ACHN (cell line): ENCODE measurements at regions not wholly inside any gene's neighbourhood (a gene's known extent, or its start where the extent isn't known, plus 50 kb on each side); places are given as distances from the start of the nearest gene placed in this dataset.
A peak's percentile ranks its signal among the peaks of the same experiment; 100 is the strongest.

ENCODE experiments used
- DNase-seq: peaks from one replicate; pipeline ENCODE4 v3.0.0-alpha.2; 2015
- in situ Hi-C: cut with HindIII; loops from 2 replicates; pipeline ENCODE4 v1.10.0; 2017; ENCODE audit warnings: low sequenced_read_pairs, low pct_ligation_motif_present, low pct_unique_long_range_greater_than_20kb

DNA sequence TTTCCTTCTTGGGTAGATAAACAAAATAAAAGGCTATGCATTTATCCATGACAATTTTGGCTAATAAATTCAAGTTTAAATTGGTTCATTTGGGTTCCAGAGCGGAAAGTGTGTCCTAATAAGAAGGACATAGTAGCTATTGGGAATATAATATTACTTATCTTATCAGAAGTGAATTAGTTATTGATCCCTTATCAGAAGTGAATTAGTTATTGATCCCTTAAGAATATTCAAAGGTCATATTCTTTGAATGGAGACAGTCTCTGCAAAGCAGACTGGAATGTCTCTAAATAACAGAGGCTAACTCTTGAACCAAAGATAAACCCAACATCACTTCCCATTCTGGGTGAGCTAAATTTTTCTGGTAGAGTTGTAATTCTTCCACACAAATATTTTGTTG is 290.7 kb upstream of the BCHE start:
- in situ Hi-C loops: no loop called here
- no peak for DNase-seq

GRCh38 chr3:166125179-166125578 is 288.0 kb upstream of the BCHE start:
- in situ Hi-C loops: no loop called here
- DNase-seq: no peak

GRCh38 chr3:166123576-166123975 is 286.4 kb upstream of the BCHE start:
- peak; percentile 30 for DNase-seq
- in situ Hi-C loops: no loop called here

- in situ Hi-C loops: no loop called here
- no peak for DNase-seq
Measured at GRCh38 chr3:166123088-166123487, 285.9 kb upstream of the BCHE start.

- DNase-seq: no peak
- in situ Hi-C loops: no loop called here
Measured at GRCh38 chr3:166118049-166118448, 280.8 kb upstream of the BCHE start.

DNA sequence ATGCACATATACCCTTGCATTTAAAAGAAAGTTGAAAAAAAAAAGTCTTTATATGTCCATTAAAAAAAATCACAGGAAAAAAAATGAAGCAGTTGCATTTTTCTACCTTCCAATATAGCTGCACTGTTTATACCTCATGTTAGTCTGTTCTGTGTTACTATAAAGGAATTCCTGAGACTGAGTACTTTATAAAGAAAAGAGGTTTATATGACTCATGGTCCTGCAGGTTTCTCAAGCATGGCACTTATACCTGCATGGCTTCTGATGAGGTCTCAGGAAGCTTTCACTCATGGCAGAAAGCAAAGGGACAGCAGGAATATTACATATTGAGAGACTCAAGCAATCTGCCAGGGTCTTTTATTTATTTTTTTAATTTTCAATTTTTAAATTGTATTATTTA is 277.2 kb upstream of the BCHE start:
- DNase-seq: no peak
- in situ Hi-C loops: no loop called here

- in situ Hi-C loops: no loop called here
Measured at GRCh38 chr3:166111562-166111961, 274.3 kb upstream of the BCHE start.

DNA sequence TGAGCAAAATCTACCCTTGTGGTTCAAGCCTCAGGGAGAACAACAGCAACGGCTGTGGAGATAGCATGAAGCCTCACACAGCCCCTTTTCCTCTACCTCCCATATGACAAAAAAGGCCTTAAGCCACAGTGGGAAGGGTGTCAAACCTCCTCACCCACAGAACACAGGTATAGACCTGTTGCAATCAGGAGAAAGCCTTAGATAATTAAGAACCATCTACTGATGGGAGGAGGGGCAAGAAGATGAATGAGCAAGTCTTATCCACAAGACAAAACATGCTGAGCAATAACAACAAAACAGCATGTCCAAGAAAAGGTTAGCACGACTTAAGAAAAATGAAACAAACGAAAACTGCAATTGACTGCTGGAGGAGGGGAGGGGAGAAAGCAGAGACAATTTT is 272.9 kb upstream of the BCHE start:
- in situ Hi-C loops: no loop called here
- no peak for DNase-seq

More at GRCh38 chr3:166111562-166111961, 274.3 kb upstream of the BCHE start:
- no peak for DNase-seq

GRCh38 chr3:166104938-166105337 is 267.7 kb upstream of the BCHE start:
- DNase-seq: no peak
- in situ Hi-C loops: no loop called here

DNA sequence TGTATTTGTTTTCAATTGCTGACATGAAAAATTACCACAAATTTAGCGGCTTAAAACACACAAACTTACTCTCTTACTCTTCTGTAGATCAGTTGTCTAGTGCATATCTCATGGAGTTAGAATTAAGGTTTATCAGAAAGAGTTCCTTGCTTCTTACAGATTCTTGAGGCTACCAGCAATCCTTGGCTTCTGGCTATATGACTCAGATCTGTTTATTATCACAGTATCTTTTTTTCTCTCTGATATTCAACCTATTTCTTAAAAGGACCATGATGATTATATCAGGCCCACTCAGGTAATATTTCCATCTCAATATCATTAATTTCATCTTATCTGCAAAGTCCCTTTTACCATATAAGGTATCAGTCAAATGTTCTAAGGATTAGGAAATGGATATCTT is 263.5 kb upstream of the BCHE start:
- DNase-seq: no peak
- in situ Hi-C loops: no loop called here

DNA sequence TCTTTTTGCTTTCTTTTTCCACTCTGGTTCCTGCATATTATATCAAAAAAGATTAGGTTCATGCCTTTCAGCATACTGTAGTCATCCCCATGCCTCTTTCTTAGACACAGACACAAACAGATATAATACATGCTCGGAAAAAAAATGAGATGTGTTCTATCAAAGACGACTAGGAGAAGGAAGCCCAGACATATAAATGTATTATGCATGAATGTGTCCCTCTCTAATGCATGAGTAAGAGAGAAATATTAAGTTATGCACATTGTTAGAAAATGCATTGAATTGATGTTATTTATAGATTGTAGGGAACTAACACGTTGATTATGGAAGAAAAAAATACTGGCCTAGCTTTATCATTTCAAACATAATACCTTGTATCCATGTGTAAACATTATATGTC is 252.4 kb upstream of the BCHE start:
- in situ Hi-C loops: no loop called here

GRCh38 chr3:166085164-166085856 is 248.1 kb upstream of the BCHE start:
- in situ Hi-C loops: no loop called here
- no peak for DNase-seq

More for the DNA sequence above, 252.4 kb upstream of the BCHE start:
- no peak for DNase-seq

GRCh38 chr3:166080096-166080495 is 242.9 kb upstream of the BCHE start:
- no peak for DNase-seq
- in situ Hi-C loops: no loop called here

- in situ Hi-C loops: no loop called here
- no peak for DNase-seq
Measured at GRCh38 chr3:166071831-166072230, 234.6 kb upstream of the BCHE start.

DNA sequence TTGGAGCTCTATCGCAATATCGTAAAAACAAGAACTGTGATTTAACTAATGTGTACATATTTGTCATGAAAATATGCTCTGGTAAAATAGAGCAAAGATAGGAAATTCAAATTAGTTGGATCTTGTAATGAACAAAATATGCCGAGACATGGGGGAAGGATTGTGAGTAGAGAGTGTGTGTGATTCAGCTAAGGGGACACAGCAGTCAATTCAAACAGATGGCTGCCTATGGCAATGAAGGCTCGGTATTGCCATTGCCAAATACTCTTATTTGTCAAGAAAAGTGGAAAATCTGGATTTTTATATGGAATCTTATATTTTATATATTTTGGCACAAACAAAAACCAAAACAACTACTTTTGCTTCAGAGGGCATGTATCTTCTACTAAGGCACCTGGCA is 227.3 kb upstream of the BCHE start:
- no peak for DNase-seq
- in situ Hi-C loops: no loop called here

- DNase-seq: no peak
- in situ Hi-C loops: no loop called here
Measured at GRCh38 chr3:166060789-166061479, 223.7 kb upstream of the BCHE start.

DNA sequence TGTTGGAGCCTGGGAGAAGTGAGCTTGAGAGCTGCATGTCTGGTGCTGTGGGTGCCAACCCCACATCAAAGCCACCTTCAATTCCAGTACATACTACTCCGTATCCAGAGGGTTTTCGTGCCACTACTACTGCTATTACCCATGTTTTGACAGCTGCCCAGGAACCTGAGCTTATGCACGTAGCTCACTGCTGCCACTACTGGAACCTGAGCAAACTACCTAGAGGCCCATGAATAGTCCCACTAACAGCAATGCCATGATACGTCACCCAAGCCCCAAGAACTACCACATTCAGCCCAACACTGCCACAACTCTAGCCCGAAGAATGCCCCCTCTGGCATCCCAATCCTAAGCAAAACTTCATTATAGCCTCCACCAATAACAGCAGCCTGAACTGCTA is 215.2 kb upstream of the BCHE start:
- DNase-seq: no peak
- in situ Hi-C loops: no loop called here

DNA sequence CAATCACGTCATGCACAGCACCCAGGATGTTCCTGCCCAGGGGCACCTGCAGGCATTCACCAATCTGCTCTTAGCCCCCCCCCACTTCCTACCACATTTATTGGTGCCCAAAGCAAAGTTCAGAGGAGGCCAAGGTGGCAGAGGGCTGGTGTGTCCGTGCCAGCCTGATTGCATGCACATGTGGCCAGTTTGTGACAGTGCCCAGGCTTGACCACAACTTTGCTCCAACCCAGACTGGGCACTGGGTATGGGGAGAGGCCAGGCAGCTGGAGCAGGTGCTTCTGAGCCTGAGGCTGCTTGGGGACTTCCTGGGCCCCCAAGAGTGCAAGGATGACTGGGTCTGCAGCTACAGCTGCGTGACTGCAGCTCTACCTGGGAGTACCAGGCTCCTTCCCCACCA is 192.3 kb upstream of the BCHE start:
- in situ Hi-C loops: no loop called here
- no peak for DNase-seq

DNA sequence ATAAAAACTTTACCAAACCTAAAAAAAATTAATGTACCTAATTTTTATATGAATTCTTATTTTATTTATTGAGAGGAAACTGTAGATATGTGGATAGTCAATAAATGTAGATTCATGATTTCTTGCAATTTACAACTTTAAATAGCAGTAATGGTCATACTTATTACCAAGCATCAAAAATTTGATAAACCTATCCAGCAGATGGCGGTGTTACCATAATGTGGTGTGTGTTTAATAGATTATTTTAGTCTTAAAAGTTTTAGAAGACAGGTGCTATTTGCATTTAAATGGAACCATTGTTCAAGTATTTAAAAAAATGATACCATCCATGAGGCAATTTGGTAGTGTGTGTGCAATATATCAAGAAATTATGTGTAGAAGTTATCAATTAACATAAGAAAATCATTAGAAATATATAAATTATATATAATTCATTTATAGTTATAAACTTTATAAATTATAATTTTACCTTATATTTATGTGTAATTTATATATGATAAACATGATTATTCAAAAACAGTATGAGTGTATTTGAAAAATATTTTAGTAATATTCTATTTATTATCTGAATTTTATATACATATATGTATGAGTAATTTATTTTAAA is 176.0 kb upstream of the BCHE start:
- DNase-seq: peak; percentile 56
- in situ Hi-C loops: no loop called here

GRCh38 chr3:166011771-166012170 is 174.5 kb upstream of the BCHE start:
- in situ Hi-C loops: no loop called here
- no peak for DNase-seq
